ENCODE measurements at regions not wholly inside any gene's neighbourhood (a gene's known extent, or its start where the extent isn't known, plus 50 kb on each side); places are given as distances from the start of the nearest gene placed in this dataset.

GRCh38 chr11:13224324-13224723 lies 53.3 kb upstream of the BMAL1 start:
- Histone ChIP-seq H3K27ac (no peak overlapping the region), H3K36me3 (no peaks in the 10 kb centered on the region), H3K4me3 (no peak overlapping the region), H3K9me3 (no peaks in the 10 kb centered on the region), H3K27me3 (no peaks in the 10 kb centered on the region), H3K4me1 (peaks cover 4% of the 10 kb centered on the region)
- DNase-seq (ENCODE audit: low spot score in 2 of 2): no peak
- TF ChIP-seq CTCF (IDR thresholded peaks at IDR 0.05) (no peak), EP300 (IDR thresholded peaks at IDR 0.05) (no peak), POLR2A (IDR thresholded peaks at IDR 0.05) (no peak), POLR2AphosphoS5 (IDR thresholded peaks at IDR 0.05) (no peak)
- WGBS: 84% methylated on average over 1 of the region's 1 CpG

GRCh38 chr11:13225038-13226001 lies 52.3 kb upstream of the BMAL1 start:
- 87% methylated on average over 10 of the region's 10 CpGs for WGBS
- Histone ChIP-seq H3K27ac (no peak overlapping the region), H3K4me3 (no peak overlapping the region), H3K4me1 (peaks cover 12% of the 10 kb centered on the region), H3K36me3 (no peaks in the 10 kb centered on the region), H3K27me3 (no peaks in the 10 kb centered on the region), H3K9me3 (no peaks in the 10 kb centered on the region)
- TF ChIP-seq CTCF (IDR thresholded peaks at IDR 0.05) (no peak), EP300 (IDR thresholded peaks at IDR 0.05) (no peak), POLR2AphosphoS5 (IDR thresholded peaks at IDR 0.05) (no peak)
- DNase-seq (ENCODE audit: low spot score in 2 of 2): no peak

GRCh38 chr11:13227676-13228255 lies 49.8 kb upstream of the BMAL1 start:
- no peaks in the 10 kb centered on the region for H3K27me3 ChIP-seq
- no peak for DNase-seq (ENCODE audit: low spot score in 2 of 2)
- WGBS: 38% methylated on average over 4 of the region's 4 CpGs
- TF ChIP-seq POLR2AphosphoS5 (IDR thresholded peaks at IDR 0.05) (no peak), POLR2A (IDR thresholded peaks at IDR 0.05) (no peak), CTCF (IDR thresholded peaks at IDR 0.05) (no peak), EP300 (IDR thresholded peaks at IDR 0.05) (no peak)
- H3K4me3 ChIP-seq: no peak overlapping the region
- no peak overlapping the region for H3K27ac ChIP-seq
- H3K4me1 ChIP-seq: peaks cover 12% of the 10 kb centered on the region
- H3K36me3 ChIP-seq: no peaks in the 10 kb centered on the region
- H3K9me3 ChIP-seq: no peaks in the 10 kb centered on the region
